ENCODE measurements at regions not wholly inside any gene's neighbourhood (a gene's known extent, or its start where the extent isn't known, plus 50 kb on each side); places are given as distances from the start of the nearest gene placed in this dataset.

GRCh38 chr4:77305766-77306165 is 148.8 kb downstream of the CCNG2 start:
- TF ChIP-seq, protein P1, sequence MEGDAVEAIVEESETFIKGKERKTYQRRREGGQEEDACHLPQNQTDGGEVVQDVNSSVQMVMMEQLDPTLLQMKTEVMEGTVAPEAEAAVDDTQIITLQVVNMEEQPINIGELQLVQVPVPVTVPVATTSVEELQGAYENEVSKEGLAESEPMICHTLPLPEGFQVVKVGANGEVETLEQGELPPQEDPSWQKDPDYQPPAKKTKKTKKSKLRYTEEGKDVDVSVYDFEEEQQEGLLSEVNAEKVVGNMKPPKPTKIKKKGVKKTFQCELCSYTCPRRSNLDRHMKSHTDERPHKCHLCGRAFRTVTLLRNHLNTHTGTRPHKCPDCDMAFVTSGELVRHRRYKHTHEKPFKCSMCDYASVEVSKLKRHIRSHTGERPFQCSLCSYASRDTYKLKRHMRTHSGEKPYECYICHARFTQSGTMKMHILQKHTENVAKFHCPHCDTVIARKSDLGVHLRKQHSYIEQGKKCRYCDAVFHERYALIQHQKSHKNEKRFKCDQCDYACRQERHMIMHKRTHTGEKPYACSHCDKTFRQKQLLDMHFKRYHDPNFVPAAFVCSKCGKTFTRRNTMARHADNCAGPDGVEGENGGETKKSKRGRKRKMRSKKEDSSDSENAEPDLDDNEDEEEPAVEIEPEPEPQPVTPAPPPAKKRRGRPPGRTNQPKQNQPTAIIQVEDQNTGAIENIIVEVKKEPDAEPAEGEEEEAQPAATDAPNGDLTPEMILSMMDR (IDR thresholded peaks at IDR 0.05): no peak
- DNase-seq (ENCODE audit: low spot score) (no peak), ATAC-seq (ENCODE audit: low FRiP score) (no peak)

- DNase-seq (ENCODE audit: low spot score) (no peak), ATAC-seq (ENCODE audit: low FRiP score) (no peak)
- TF ChIP-seq, protein P1 (IDR thresholded peaks at IDR 0.05): no peak
These were observed 149.5 kb downstream of the CCNG2 start for GRCh38 chr4:77306496-77306895.

GRCh38 chr4:77308843-77309242 is 151.8 kb downstream of the CCNG2 start:
- no peak for ATAC-seq (ENCODE audit: low FRiP score)

GRCh38 chr4:77309496-77309895 is 152.5 kb downstream of the CCNG2 start:
- ATAC-seq (ENCODE audit: low FRiP score): no peak
- TF ChIP-seq, protein P1 (IDR thresholded peaks at IDR 0.05): no peak
- DNase-seq (ENCODE audit: low spot score): no peak

More at GRCh38 chr4:77308843-77309242, 151.8 kb downstream of the CCNG2 start:
- TF ChIP-seq, protein P1 (IDR thresholded peaks at IDR 0.05): no peak
- no peak for DNase-seq (ENCODE audit: low spot score)

- TF ChIP-seq, protein P1 (IDR thresholded peaks at IDR 0.05): no peak
- DNase-seq (ENCODE audit: low spot score) (no peak), ATAC-seq (ENCODE audit: low FRiP score) (no peak)
These were observed 153.9 kb downstream of the CCNG2 start for GRCh38 chr4:77310931-77311330.

- ATAC-seq (ENCODE audit: low FRiP score): no peak
- no peak for DNase-seq (ENCODE audit: low spot score)
- TF ChIP-seq, protein P1 (IDR thresholded peaks at IDR 0.05): no peak
These were observed 157.7 kb downstream of the CCNG2 start for GRCh38 chr4:77314697-77315096.

DNA sequence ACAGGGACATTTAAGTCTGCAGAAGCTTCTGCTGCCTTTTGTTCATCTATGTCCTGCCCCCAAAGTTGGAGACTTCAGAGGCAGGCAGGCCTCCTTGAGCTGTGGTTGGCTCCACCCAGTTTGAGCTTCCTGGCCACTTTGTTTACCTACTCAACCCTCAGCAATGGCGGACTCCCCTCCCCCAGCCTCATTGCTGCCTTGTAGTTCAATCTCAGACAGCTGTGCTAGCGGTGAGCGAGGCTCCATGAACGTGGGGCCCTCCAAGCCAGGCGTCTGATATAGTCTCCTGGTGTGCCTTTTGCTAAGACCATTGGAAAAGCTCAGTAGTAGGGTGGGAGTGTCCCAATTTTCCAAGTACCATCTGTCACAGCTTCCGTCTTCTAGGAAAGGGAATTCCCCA is 170.1 kb downstream of the CCNG2 start:
- TF ChIP-seq, protein P1 (IDR thresholded peaks at IDR 0.05): no peak
- DNase-seq (ENCODE audit: low spot score) (no peak), ATAC-seq (ENCODE audit: low FRiP score) (no peak)
